HFF-Myc (cell line): ENCODE measurements at regions not wholly inside any gene's neighbourhood (a gene's known extent, or its start where the extent isn't known, plus 50 kb on each side); places are given as distances from the start of the nearest gene placed in this dataset.
"Not testable (repeated sequence)": the region's sequence is repeated elsewhere in the genome, so short reads cannot be mapped to it uniquely, and the experiment has no call there.

ENCODE experiments used
- DNase-seq: peaks from one replicate; pipeline ENCODE4 v3.0.0-alpha.2; 2011; ENCODE audit warnings: low read depth; ENCODE audit errors: extremely low read depth
- H3K4me3 ChIP-seq: replicated peaks from 2 replicates; pipeline ENCODE4 v1.5.1; 2011; ENCODE audit warnings: low read depth, mild to moderate bottlenecking, control low read depth, low read length
- TF ChIP-seq, protein P1 (sequence below): IDR thresholded peaks from 2 replicates; pipeline ENCODE4 v1.5.1; 2012; ENCODE audit warnings: mild to moderate bottlenecking, low read depth, low read length, control low read depth; ENCODE audit errors: missing control alignments

- DNase-seq, H3K4me3 ChIP-seq: not testable (repeated sequence)
Observed at GRCh38 chr2:91773810-91774209, 3082.3 kb downstream of the RPIA start.

DNA sequence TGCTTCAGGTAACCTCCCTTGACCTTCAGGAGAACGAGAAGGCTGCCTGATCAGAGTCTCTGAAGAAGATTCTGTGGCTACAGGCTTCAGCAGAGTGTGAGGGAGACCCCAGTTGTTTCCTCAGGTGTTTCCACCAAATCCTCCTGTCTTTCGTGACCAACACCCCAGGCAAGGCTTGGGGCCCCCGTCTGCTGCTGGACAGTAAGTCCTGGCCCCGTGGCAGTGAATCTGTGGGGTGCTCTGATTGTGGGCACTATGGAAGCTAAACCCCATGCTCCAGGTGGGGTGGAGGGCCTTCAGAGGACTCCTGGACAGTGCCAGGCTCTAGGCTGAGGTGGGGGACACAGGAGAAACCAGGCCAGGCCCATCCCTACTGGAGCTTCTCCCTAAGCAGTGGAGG is 3083.7 kb downstream of the RPIA start:
- DNase-seq, H3K4me3 ChIP-seq: not testable (repeated sequence)

- DNase-seq, H3K4me3 ChIP-seq: not testable (repeated sequence)
Observed at GRCh38 chr2:91780324-91780723, 3088.9 kb downstream of the RPIA start.

DNA sequence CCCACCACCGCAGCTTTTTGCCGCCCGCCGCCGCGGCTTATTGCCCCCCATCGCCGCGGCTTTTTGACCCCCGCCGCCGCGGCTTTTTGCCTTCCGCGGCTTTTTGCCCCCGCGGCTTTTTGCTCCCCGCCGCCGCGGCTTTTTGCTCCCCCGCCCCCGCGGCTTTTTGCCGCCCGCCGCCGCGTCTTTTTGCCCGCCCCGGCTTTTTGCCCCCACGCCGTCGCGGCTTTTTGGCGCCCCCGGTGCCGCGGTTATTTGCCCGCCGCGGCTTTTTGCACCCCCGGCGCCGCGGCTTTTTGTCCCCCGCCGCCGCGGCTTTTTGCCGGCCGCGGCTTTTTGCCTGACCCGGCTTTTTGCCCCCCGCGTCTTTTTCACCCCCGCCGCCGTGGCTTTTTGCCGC is 3061.8 kb upstream of the TEKT4 start:
- H3K4me3 ChIP-seq, DNase-seq: not testable (repeated sequence)

DNA sequence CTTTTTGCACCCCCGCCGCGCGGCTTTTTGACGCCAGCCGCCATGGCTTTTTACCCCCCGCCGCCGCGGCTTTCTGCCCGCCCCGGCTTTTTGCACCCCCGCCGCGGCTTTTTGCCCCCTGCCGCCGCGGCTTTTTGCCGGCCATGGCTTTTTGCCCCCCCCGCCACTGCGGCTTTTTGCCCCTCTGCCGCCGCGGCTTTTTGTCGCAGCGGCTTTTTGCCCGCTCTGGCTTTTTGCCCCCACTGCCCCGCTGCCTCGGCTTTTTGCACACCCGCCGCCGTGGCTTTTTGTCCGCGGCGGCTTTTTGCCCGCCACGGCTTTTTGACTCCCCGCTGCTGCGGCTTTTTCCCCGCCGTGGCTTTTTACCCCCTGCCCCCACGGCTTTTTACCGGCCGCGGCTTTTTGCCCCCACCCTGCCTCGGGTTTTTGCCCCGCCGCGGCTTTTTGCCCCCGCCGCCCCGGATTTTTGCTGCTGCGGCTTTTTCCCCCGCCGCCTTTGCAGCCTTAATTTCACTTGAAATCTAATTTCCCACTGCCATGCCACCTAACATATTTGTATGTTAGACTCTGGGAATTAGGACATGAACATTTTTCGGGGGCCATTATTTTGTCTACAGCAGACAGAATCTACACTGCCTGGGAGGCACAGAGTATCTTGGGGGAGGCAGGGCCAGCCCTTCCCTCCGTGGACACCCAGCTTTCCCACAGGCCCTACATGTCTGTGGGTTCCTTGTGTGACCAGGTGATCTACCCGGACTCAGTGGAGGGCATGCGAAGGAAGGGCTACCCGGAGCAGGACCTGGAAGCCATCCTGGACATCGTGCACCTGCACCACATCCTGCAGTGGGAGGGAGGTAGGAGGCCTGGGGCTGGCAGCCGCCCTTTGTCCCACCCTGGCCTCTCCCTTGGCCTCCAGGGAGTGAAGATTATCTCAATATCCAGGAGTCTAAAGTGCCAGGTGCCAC is 3031.0 kb upstream of the TEKT4 start:
- TF ChIP-seq, protein P1, sequence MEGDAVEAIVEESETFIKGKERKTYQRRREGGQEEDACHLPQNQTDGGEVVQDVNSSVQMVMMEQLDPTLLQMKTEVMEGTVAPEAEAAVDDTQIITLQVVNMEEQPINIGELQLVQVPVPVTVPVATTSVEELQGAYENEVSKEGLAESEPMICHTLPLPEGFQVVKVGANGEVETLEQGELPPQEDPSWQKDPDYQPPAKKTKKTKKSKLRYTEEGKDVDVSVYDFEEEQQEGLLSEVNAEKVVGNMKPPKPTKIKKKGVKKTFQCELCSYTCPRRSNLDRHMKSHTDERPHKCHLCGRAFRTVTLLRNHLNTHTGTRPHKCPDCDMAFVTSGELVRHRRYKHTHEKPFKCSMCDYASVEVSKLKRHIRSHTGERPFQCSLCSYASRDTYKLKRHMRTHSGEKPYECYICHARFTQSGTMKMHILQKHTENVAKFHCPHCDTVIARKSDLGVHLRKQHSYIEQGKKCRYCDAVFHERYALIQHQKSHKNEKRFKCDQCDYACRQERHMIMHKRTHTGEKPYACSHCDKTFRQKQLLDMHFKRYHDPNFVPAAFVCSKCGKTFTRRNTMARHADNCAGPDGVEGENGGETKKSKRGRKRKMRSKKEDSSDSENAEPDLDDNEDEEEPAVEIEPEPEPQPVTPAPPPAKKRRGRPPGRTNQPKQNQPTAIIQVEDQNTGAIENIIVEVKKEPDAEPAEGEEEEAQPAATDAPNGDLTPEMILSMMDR: no peak
- no peak for DNase-seq
- H3K4me3 ChIP-seq: no peak overlapping the region

DNA sequence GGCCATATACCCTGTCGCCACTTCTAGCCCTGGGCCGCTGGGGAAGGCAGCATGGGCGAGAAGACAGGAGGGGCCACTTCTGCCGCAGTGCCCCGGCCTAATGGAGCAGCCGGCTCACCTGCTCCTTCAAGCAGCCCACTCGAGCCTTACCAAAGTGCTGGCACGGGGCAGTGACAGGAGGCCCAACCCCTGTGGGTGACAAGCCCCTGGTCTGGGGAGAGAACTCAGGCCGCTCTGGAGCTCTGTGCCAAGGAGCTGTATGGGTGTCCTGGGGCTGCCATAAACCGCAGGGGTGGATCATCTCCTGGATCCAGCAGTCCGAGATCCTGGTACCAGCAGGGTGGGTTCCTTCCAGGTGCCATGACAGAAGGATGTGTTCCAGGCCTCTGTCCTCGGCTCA is 3029.0 kb upstream of the TEKT4 start:
- not testable (repeated sequence) for H3K4me3 ChIP-seq, DNase-seq

GRCh38 chr2:91842913-91843312 is 3028.3 kb upstream of the TEKT4 start:
- DNase-seq, H3K4me3 ChIP-seq: not testable (repeated sequence)

GRCh38 chr2:91843723-91844450 is 3027.3 kb upstream of the TEKT4 start:
- H3K4me3 ChIP-seq, DNase-seq: not testable (repeated sequence)

GRCh38 chr2:91844451-91844825 is 3026.8 kb upstream of the TEKT4 start:
- not testable (repeated sequence) for DNase-seq, H3K4me3 ChIP-seq

DNA sequence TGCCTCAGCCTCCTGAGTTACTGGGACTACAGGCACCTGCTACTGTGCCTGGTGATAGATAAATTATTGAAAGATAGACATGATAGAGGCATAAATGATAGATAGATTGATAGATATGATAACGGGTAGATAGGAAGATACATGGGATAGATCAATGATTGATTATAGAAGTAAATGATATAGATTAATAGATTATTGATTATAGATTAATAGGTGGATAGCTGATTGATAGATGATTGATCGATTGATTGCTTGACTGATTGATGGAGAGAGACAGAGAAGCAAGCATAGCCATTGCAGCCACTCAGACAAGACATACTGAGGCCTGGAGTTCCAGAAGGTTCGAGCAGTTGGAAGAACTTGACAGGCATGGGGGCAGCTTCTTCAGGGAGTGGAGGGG is 3024.8 kb upstream of the TEKT4 start:
- H3K4me3 ChIP-seq, DNase-seq: not testable (repeated sequence)

GRCh38 chr2:91851689-91852420 is 3019.4 kb upstream of the TEKT4 start:
- not testable (repeated sequence) for DNase-seq, H3K4me3 ChIP-seq

DNA sequence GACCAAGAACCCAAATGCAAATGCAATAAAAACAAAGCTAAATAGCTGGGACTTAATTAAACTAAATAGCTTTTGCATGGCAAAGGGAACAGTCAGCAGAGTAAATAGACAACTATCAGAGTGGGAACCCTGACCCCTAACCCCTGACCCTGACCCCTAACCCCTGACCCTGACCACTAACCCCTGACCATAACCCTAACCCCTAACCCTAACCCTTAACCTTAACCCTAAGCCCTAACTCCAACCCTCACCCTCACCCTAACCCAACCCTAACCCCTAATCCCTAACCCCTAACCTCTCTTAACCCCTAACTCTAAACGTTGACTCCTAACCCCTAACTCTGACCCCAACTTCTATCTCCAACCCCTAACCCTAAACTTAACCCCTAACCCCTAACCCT is 3014.3 kb upstream of the TEKT4 start:
- DNase-seq, H3K4me3 ChIP-seq: not testable (repeated sequence)

DNA sequence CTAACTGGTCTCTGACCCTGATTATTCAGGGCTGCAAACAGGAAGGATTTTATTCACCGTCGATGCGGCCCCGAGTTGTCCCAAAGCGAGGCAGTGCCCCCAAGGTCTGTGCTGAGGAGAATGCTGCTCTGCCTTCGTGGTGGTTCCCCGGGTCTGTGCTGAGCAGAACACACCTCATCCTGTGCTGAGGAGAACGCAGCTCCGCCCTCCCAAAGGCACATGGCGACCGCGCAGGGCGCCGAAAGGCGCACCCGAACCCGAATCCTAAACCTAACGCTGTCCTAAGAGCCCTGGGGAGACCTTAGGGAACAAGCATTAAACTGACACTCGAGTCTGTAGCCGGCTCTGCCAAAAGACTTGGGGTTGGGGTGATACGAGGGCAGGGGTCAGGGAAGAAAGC is 3013.5 kb upstream of the TEKT4 start:
- not testable (repeated sequence) for DNase-seq, H3K4me3 ChIP-seq

DNA sequence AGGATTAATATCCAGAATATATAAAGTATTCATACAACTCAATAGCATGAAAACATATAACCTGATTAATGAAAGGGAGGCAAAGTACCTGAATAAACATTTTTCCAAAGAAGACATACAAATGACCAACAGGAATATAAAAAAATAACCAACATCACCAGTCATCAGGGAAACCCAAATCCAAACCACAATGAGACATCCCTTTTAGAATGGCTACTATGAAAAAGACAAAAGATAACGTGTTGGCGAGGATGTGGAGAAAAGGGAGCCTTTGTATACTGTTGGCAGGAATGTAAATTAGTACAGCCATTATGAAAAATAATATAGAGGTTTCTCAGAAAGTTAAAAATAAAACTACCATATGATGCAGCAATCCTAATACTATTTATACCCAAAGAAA is 2999.5 kb upstream of the TEKT4 start:
- not testable (repeated sequence) for DNase-seq, H3K4me3 ChIP-seq

DNA sequence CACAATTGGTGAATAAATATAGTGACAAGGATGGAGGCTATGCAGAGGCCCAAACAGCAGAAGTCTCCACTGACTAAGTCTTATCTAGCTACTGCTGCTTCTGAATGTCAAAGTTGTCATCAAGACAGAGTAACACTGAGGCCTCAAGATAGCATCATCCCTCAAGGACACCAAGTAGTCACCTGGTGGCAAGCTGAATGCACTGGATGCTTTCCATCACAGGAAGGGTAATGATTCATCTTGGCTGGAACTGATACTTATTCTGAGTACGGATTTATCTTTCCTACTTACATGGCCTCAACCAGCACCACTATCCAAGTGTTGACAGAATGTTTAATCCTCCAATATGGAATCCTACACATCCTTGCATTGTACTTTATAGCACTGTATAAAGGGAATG is 2997.8 kb upstream of the TEKT4 start:
- DNase-seq, H3K4me3 ChIP-seq: not testable (repeated sequence)

DNA sequence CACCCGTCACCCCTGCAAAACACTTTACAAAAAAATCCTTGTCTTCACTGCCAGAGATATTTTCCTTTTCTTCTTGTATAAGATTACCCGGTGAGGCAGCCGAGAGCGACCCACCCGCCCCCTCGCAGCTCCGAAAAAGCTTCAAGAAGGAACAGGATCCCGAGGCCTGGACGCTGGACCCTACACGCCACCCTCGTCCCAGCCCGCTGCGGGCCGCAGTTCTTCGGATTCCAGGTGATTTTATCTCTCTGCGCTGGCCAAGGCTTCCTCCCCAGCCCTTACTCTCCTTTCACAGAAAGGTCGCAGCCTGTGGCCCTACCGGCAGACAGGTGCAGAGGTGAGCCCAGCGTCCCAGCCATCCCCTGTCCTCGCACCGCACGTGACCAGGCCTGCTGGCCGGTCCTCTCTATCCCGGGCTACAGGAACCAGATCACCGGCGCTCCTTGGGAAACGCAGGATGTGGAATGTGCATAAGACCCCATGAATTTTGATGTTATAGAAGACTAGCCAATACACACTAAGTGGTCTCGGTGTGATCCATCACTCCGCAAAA is 2993.5 kb upstream of the TEKT4 start:
- DNase-seq, H3K4me3 ChIP-seq: not testable (repeated sequence)
